ENCODE measurements at regions not wholly inside any gene's neighbourhood (a gene's known extent, or its start where the extent isn't known, plus 50 kb on each side); places are given as distances from the start of the nearest gene placed in this dataset.
"Not testable (repeated sequence)": the region's sequence is repeated elsewhere in the genome, so short reads cannot be mapped to it uniquely, and the experiment has no call there.

- no peak overlapping the region for H3K4me3 ChIP-seq (ENCODE audit: low read depth, low read length)
- no peak for DNase-seq (ENCODE audit: low read depth)
- TF ChIP-seq, protein P1, sequence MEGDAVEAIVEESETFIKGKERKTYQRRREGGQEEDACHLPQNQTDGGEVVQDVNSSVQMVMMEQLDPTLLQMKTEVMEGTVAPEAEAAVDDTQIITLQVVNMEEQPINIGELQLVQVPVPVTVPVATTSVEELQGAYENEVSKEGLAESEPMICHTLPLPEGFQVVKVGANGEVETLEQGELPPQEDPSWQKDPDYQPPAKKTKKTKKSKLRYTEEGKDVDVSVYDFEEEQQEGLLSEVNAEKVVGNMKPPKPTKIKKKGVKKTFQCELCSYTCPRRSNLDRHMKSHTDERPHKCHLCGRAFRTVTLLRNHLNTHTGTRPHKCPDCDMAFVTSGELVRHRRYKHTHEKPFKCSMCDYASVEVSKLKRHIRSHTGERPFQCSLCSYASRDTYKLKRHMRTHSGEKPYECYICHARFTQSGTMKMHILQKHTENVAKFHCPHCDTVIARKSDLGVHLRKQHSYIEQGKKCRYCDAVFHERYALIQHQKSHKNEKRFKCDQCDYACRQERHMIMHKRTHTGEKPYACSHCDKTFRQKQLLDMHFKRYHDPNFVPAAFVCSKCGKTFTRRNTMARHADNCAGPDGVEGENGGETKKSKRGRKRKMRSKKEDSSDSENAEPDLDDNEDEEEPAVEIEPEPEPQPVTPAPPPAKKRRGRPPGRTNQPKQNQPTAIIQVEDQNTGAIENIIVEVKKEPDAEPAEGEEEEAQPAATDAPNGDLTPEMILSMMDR (IDR thresholded peaks at IDR 0.05; ENCODE audit: control insufficient read depth, extremely low read depth, insufficient read depth) = no peak
These were observed 57.6 kb downstream of the CCDC59 start for GRCh38 chr12:82300611-82301010.

DNA sequence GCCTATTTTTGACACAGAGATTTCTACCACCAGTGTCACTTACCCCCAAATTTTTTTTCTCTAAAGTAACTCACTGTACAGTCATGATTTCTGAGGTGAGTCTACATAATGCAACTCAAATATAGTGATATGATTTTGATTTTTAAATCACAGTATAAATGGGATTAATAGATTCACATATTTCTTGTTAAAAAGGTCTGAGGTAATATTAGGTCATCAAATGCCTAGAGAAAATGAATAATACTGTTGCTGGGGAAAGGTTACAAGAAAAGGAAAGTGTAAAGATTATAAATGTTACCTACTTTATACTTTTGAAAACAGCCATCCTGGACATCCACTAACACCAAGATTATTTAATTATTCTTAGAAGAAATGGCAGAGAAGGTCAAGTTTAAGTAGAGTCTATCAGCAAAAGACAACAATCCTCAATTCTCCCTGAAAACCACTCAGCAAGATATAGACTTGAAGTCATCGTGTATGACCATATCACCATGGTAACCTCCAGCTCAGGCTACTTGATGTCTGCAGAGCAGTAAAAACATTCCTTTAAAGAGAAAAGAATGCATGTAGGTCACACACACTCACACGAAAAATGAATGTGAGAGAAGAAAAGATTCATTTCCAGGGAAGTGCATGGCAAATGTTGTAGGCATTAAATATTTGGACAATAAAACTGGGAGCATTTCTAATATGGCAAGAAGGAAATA, 58.7 kb downstream of the CCDC59 start:
- H3K4me3 ChIP-seq (ENCODE audit: low read depth, low read length) = no peak overlapping the region
- TF ChIP-seq, protein P1 (IDR thresholded peaks at IDR 0.05; ENCODE audit: control insufficient read depth, extremely low read depth, insufficient read depth) = no peak
- DNase-seq (ENCODE audit: low read depth) = no peak

DNA sequence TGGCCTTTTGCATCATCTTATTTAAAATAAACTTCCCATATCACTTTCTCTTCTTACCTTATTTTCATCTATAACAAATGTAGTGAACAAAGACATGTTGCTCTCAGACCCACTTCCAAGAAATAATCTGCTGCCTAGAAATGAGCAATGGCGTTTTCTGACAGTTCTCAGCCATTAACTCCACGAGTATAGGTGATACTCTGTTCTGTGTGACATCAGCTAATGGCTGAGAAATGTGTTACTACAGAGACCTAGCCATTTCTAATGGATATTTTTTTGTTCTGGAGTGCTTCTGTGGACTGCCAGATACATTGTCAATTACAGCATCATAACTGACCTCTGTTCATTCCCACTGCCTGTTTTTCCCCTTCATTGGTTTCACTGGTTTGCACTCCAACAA, 67.8 kb downstream of the CCDC59 start:
- no peak overlapping the region for H3K4me3 ChIP-seq (ENCODE audit: low read depth, low read length)
- TF ChIP-seq, protein P1 (IDR thresholded peaks at IDR 0.05; ENCODE audit: control insufficient read depth, extremely low read depth, insufficient read depth) = no peak

GRCh38 chr12:82281335-82281734, 76.9 kb downstream of the CCDC59 start:
- not testable (repeated sequence) for DNase-seq (ENCODE audit: low read depth); H3K4me3 ChIP-seq (ENCODE audit: low read depth, low read length)

More for the DNA sequence above, 67.8 kb downstream of the CCDC59 start:
- no peak for DNase-seq (ENCODE audit: low read depth)

DNA sequence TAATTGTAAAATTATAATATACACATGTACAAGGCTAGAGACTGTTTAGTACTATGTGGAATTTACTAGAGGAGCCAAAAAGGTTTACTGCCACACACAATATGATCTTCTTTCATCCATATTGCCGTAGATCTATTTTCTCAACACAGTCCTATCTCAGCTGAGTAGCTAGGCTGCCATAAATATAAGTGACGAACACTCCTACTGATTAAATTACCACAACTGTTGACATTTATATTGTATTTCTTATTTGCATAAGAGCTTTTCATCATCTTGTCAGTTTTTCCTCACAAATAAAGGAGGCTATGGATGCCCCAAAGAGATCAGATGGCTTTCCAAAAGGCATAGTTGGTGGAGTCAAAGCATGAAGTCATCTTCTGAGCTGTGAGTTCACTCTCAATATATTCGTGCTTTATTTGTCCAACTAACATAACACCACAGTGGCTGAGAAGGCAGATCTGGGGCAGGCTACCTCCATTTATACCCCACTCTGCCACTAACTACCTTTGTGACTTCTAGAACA, 78.6 kb downstream of the CCDC59 start:
- no peak overlapping the region for H3K4me3 ChIP-seq (ENCODE audit: low read depth, low read length)
- DNase-seq (ENCODE audit: low read depth) = no peak
- TF ChIP-seq, protein P1 (IDR thresholded peaks at IDR 0.05; ENCODE audit: control insufficient read depth, extremely low read depth, insufficient read depth) = no peak

GRCh38 chr12:82277582-82277981, 80.6 kb downstream of the CCDC59 start:
- TF ChIP-seq, protein P1 (IDR thresholded peaks at IDR 0.05; ENCODE audit: control insufficient read depth, extremely low read depth, insufficient read depth) = no peak
- DNase-seq (ENCODE audit: low read depth) = no peak
- no peak overlapping the region for H3K4me3 ChIP-seq (ENCODE audit: low read depth, low read length)

- H3K4me3 ChIP-seq (ENCODE audit: low read depth, low read length) = no peak overlapping the region
- DNase-seq (ENCODE audit: low read depth) = no peak
- TF ChIP-seq, protein P1 (IDR thresholded peaks at IDR 0.05; ENCODE audit: control insufficient read depth, extremely low read depth, insufficient read depth) = no peak
These were observed 115.5 kb downstream of the CCDC59 start for GRCh38 chr12:82242729-82243128.
